ENCODE measurements at regions not wholly inside any gene's neighbourhood (a gene's known extent, or its start where the extent isn't known, plus 50 kb on each side); places are given as distances from the start of the nearest gene placed in this dataset.
A peak's percentile ranks its signal among the peaks of the same experiment; 100 is the strongest.

DNA sequence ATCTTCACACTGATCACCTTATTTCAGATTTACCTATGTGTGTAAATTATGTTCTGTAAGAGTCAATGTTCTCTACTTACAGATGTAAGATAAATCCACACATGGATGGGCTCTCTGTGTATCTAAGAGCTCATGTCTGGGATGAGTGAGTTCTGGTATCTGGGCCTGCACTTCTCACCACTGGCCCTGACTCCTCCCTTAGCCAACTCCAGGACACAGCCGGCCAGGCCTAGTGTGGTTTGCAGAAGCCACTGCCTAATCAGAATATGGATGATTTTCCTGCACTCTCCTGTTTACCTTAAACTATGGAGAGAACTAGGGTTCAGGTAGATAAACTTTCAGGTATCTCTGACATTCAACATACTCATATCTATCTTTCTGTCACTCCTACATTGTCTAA is 1284.8 kb downstream of the TMEM121 start:
- no peak for DNase-seq (ENCODE audit: low read depth in 2 of 3, low spot score in 2 of 3)

GRCh38 chr14:106812788-106813476 is 1286.5 kb downstream of the TMEM121 start:
- DNase-seq (ENCODE audit: low read depth in 2 of 3, low spot score in 2 of 3), result no peak

DNA sequence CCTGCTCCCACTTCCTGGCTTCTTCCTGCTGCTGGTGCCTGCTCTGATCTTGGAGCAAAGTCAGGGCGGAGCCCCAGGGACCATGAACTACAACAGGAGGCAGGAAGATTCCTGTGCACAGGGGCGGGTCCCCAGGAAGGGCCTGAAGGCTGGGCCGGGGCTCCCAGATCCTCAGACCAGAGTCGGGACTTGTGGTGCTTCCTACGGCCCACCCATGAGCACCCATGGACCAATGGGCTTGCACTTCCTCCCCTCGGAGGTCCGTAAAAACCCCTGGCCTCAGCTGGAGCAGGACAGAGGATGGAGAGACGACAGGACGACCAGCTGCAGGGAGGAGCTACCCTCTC is 1287.1 kb downstream of the TMEM121 start:
- no peak for DNase-seq (ENCODE audit: low read depth in 2 of 3, low spot score in 2 of 3)

DNA sequence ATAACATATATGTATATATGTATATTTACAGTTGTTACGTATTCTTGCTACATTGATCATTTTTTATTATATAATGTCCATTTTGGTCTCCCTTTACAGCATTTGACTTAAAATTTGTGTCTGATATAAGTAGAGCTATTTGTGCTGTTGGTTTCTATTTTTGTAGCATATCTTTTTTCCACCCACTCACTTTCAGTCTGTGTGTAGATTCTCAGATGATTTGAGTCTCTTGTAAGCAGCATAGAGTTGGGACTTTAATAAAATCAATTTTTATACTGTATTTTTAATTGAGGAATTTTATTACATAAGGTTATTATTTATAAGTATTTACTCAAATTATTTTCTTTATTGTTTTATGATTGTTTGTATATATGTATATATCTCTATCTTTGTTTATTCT is 1293.7 kb downstream of the TMEM121 start:
- no peak for DNase-seq (ENCODE audit: low read depth in 2 of 3, low spot score in 2 of 3)

GRCh38 chr14:106821119-106821518 is 1294.7 kb downstream of the TMEM121 start:
- DNase-seq (ENCODE audit: low read depth in 2 of 3, low spot score in 2 of 3), result no peak

DNA sequence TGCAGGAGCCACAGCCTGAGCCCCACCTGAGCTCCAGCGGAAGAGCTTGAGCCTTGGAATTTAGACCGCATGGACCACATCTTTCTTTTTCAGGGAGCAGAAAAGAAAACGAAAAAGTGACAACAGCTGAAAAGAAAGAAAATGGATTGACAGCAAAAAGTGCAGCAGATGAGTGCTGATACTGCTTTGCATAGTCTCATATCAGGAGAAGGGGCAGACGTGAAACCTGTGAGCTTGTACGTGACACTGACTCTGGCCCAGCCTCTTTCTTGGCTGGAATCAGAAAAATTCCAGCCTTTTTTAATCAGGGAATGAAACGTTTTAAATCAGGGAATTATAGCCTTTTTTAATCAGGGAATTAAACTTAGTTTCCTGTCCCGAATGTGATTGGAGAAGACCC is 1296.5 kb downstream of the TMEM121 start:
- DNase-seq (ENCODE audit: low read depth in 2 of 3, low spot score in 2 of 3), result no peak

DNA sequence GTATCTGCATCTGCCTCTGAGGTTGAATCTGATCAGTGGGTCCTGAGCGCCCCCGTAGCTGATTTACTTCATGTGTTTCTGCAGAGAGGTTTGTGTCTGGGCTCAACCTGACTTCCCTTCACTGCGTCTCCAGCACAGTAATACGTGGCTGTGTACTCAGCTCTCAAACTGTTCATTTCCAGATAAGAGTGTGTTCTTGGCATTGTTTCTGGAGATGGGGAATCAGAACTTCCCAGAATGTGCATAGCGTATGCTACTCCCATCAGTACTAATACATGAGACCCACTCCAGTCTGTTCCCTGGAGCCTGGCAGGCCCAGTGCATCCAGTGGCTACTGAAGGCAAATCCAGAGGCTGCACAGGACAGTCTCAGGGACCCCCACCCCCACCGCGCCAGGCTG is 1297.2 kb downstream of the TMEM121 start:
- no peak for DNase-seq (ENCODE audit: low read depth in 2 of 3, low spot score in 2 of 3)

DNA sequence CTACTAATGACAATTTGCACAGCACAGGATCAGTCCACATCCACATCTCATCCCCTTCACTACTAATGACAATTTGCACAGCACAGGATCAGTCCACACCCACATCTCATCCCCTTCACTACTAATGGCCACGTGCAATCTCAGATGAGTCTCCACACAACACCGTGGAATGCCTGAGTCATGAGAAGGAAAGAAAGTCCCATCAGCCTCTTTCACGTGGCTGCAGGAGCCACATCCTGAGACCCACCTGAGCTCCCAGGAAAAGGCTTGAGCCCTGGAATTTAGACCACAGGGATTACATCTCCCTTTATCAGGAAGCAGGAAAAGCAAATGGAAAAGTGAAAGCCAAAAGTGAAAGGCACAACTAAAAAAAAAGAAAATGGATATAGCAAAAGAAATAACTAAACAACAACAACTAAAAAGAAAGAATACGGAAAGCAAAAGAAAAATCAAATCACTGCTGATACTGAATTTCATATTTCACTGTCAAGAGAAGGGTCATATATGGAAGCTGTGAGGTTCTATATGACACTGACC is 1300.5 kb downstream of the TMEM121 start:
- DNase-seq (ENCODE audit: low read depth in 2 of 3, low spot score in 2 of 3), result no peak

DNA sequence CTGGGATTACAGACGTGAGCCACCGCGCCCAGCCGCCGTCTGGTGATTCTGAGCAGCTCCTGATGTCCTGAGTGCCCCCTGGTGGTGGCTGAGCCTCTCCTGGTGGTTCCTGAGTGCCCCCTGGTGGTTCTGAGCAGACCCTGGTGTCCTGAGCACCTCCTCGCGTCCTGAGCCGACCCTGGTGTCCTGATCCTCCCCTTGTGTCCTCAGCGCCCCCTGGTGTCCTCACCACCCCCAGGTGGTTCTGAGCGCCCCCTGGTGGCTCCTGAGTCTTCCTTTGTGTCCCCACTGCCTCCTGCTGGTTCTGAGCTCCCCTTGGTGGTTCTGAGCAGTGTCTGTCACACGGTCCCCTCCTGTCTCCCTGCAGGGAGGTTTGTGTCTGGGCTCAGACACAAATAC is 1304.9 kb downstream of the TMEM121 start:
- peak; percentile 28 to 60 (median 42) for DNase-seq (ENCODE audit: low read depth in 2 of 3, low spot score in 2 of 3)

GRCh38 chr14:106837870-106838269 is 1311.5 kb downstream of the TMEM121 start:
- no peak for DNase-seq (ENCODE audit: low read depth in 2 of 3, low spot score in 2 of 3)

GRCh38 chr14:106838991-106839769 is 1312.8 kb downstream of the TMEM121 start:
- no peak for DNase-seq (ENCODE audit: low read depth in 2 of 3, low spot score in 2 of 3)

- DNase-seq (ENCODE audit: low read depth in 2 of 3, low spot score in 2 of 3), result no peak
Observed at GRCh38 chr14:106840258-106840657, 1313.9 kb downstream of the TMEM121 start.

DNA sequence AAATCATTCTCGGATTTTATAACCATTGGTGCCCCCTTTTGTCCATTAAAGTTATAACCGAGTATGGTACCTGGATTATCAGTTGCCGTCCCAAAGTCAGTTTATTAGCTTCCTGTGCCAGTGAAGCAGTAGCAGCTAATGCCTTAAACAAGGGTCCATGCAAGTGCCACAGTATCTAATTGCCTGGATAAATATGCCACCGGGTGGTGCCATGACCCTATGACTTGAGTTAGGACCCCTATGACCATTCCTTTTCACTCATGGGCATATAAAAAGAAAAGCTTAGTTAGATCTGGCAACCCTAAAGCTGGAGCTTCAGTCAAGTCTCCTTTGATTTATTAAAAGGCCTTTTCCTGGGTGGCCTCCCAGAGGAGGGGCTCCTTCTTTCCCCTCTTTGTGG is 1314.6 kb downstream of the TMEM121 start:
- DNase-seq (ENCODE audit: low read depth in 2 of 3, low spot score in 2 of 3), result no peak

- no peak for DNase-seq (ENCODE audit: low read depth in 2 of 3, low spot score in 2 of 3)
Observed at GRCh38 chr14:106841701-106842100, 1315.3 kb downstream of the TMEM121 start.

DNA sequence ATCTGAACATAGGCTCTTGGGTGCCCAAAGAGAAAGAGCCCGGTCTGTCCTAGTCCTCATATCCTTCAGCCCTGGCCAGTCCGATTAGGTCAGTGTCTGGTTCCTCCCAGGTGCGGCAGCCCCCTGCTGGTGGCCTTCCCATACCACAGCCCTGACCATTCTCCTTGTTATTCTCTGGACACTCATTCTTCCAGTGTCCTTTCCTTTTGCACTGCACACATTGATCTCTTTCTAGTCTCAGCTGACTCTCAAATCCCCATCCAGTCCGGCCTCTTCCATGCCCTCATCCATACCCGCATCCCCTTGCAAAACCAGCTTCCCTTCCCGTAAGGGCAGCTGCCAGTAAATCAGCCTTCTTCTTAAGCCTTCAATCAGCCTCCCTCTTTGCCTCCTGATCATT is 1316.3 kb downstream of the TMEM121 start:
- no peak for DNase-seq (ENCODE audit: low read depth in 2 of 3, low spot score in 2 of 3)

DNA sequence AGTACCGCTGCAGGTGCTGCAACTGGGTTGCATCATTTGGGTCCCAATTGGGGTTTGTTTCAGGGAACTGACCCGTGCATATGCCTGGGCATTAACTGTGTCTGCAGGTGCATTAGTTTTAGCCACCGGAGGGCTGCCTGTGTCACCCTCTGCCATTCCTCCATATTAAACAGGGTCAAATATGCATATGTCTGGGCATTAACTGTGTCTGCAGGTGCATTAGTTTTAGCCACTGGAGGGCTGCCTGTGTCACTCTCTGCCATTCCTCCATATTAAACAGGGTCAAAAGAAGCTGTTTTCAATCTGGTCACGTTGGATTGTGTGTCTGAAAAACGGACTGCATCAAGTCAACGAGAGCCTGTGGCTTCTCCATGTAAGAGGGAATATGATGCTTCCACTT is 1317.0 kb downstream of the TMEM121 start:
- no peak for DNase-seq (ENCODE audit: low read depth in 2 of 3, low spot score in 2 of 3)

- no peak for DNase-seq (ENCODE audit: low read depth in 2 of 3, low spot score in 2 of 3)
Observed at GRCh38 chr14:106843951-106844483, 1317.6 kb downstream of the TMEM121 start.

DNA sequence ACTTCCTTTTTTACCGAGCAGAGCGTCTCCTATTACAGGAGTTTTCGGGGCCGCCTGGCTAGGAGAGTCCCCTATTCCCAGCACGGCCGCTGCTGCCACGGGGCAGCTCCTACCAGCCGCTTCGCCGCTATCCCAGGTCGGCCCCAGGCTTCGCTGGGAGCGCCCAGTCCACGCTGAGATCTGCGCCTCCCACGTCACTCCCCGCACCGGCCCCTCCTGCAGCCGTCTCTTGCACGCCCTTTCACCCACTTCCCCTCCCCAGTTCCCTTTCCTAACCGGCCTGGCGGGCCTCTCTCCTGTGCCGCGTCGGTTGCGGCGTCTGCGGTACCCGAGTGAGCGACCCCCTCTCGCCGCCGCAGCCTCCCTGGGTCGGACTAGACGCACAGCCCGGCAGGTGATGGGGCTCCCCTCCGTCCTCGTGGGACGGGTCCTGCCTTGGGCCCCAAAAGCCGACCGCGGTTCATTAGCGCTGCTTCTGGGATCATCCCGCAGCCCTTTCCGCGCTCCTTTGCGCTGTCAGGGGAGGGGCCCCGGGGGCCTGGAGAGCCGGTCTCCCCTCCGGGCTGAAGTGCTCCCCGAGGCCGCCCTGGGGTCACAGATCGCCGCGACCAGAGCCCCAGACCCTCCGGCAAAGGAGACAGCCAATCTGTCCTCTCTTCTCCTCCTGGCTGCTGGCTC is 1318.4 kb downstream of the TMEM121 start:
- peak in 2 of 3 experiments; percentile 21 to 23 for DNase-seq (ENCODE audit: low read depth in 2 of 3, low spot score in 2 of 3)

DNA sequence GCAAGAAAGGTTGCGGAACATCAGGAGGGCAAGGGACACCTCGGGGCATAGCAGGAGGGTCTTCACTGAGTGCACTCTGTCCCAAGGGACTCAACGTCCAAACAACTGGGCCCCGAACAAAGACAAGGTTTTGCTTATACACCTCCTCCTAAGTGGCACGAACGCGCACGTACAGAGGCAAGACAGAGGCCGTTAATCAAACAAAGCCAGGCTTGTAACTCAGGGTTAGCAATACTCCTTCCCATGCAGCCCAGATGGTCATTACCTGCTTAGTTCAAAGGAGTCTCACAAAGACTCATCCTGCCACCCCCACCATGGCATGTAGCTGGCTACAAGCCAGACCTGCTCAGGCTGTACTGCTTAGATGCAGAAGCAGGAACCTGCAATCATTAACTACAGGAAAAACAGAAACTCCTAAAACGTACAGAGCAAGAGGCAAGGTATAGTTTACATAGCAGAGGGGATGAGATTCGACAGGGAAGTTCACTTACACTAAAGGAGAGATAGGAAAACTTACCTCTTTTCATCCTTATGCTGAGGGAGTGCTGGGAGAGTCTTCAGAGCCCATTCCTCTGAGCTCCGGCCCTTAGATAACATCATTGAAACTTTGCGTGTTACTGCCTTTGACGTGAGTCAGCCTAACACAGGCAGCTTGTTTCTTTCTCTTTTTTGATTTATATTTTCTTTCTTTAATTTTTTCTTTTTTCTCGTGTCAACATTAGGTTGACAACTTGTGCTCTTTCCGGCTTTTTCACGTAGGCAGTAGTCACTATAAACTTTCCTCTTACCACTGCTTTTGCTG is 1319.1 kb downstream of the TMEM121 start:
- DNase-seq (ENCODE audit: low read depth in 2 of 3, low spot score in 2 of 3), result no peak

DNA sequence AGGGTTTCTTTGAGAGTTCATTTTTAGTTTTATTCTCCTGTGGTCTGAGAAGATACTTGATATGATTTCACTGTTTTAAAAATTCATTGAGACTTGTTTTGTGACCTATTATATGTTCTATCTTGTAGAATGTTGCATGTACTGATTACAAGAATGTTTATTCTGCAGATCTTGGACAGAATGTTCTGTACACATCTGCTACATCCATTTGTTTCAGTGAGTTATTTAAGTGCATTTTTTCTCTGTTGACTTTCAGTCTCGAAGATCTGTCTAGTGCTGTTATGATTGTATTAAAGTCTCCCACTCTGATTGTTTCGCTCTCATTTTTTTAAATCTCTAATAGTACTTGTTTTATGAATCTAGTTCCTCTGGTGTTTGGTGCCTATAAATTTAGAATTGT is 1319.8 kb downstream of the TMEM121 start:
- no peak for DNase-seq (ENCODE audit: low read depth in 2 of 3, low spot score in 2 of 3)

Data from activated CD8-positive, alpha-beta memory T cell treated with anti-CD3 and anti-CD28 coated beads for 48 hours (primary cell).